ENCODE measurements at regions not wholly inside any gene's neighbourhood (a gene's known extent, or its start where the extent isn't known, plus 50 kb on each side); places are given as distances from the start of the nearest gene placed in this dataset.

DNA sequence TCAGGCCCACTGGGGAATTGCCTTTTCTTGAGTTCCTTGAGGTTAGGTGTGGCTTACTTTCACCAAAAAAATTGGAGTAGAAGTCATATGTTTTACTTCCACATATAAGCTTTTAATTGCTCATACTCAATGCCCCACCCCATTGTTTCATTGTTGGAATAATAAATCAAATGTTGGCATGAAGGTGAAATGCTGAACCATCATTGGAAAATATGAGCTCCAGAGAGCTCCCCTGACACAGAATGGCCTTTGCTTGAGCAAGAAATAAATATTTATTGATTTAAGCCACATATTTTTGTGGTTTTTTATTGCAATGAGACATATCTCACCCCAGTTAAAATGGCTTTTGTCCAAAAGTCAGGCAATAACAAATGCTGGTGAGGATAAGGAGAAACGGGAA lies 167.3 kb upstream of the SRD5A2 start:
- TF ChIP-seq, protein P1, sequence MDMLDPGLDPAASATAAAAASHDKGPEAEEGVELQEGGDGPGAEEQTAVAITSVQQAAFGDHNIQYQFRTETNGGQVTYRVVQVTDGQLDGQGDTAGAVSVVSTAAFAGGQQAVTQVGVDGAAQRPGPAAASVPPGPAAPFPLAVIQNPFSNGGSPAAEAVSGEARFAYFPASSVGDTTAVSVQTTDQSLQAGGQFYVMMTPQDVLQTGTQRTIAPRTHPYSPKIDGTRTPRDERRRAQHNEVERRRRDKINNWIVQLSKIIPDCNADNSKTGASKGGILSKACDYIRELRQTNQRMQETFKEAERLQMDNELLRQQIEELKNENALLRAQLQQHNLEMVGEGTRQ (IDR thresholded peaks at IDR 0.05; ENCODE audit: low read depth, low read length), result no peak
- no peak for TF ChIP-seq BHLHE40 (IDR thresholded peaks at IDR 0.05; ENCODE audit: low read depth, low read length)
- no peak for TF ChIP-seq CTCF (conservative IDR thresholded peaks at IDR 0.05; ENCODE audit: low read depth, low read length)
- no peak for TF ChIP-seq POLR2A (IDR thresholded peaks at IDR 0.05; ENCODE audit: low read depth, low read length)
- no peak for TF ChIP-seq RFX5 (IDR thresholded peaks at IDR 0.05; ENCODE audit: low read depth, low read length)
- no peak for TF ChIP-seq SMC3 (IDR thresholded peaks at IDR 0.05; ENCODE audit: low read depth, low read length)
- TF ChIP-seq ELK1 (IDR thresholded peaks at IDR 0.05; ENCODE audit: borderline replicate concordance, low read depth, low read length), result no peak
- TF ChIP-seq FOS (IDR thresholded peaks at IDR 0.05; ENCODE audit: low read depth, low read length), result no peak
- no peak for TF ChIP-seq CEBPB (IDR thresholded peaks at IDR 0.05; ENCODE audit: low read depth, low read length)
- no peak for TF ChIP-seq MAZ (IDR thresholded peaks at IDR 0.05; ENCODE audit: borderline replicate concordance, low read depth, low read length)
- TF ChIP-seq NFE2L2 (IDR thresholded peaks at IDR 0.05; ENCODE audit: low read depth, low read length), result no peak
- no peak for TF ChIP-seq RAD21 (IDR thresholded peaks at IDR 0.05; ENCODE audit: low read length)
- TF ChIP-seq RCOR1 (IDR thresholded peaks at IDR 0.05; ENCODE audit: insufficient replicate concordance, low read length), result no peak

Measured in IMR-90 (cell line).